H1 (cell line): ENCODE measurements at regions not wholly inside any gene's neighbourhood (a gene's known extent, or its start where the extent isn't known, plus 50 kb on each side); places are given as distances from the start of the nearest gene placed in this dataset.

Source experiments
- CBX5 ChIP-seq: fragments of 300-800, 300-1000 bp; sonication (generic); IDR thresholded peaks from 2 replicates; pipeline ENCODE4 v1.7.1; 2016; ENCODE audit warnings: antibody characterized with exemption, low read length, low read depth
- EZH2 ChIP-seq: fragments of 200-600 bp; sonication (generic); IDR thresholded peaks from 2 replicates; pipeline ENCODE4 v1.7.1; 2012; ENCODE audit warnings: low read depth, mild to moderate bottlenecking, moderate library complexity, low read length, inconsistent platforms; ENCODE audit not compliant: severe bottlenecking
- PHF8 ChIP-seq: fragments of 200-600 bp; sonication (generic); conservative IDR thresholded peaks from 2 replicates; pipeline ENCODE4 v1.7.1; 2012; ENCODE audit warnings: low read depth, mild to moderate bottlenecking, inconsistent platforms, low read length, moderate library complexity
- POLR2A ChIP-seq, 2 experiments: IDR thresholded peaks; 1 replicate in 1 of 2; 2 replicates in 1 of 2; pipeline ENCODE4 v1.6.1; 2011; ENCODE audit warnings: low read depth in 2 of 2, low read length in 2 of 2, mild to moderate bottlenecking in 2 of 2; ENCODE audit errors: control extremely low read depth in 1 of 2
- RAD21 ChIP-seq, 2 experiments: IDR thresholded peaks in 1 of 2; conservative IDR thresholded peaks in 1 of 2; 2 replicates each; pipeline ENCODE4 v1.6.1; 2011; ENCODE audit warnings: low read depth in 2 of 2, low read length in 2 of 2, improper control_type of control experiment in 1 of 2, inconsistent platforms in 1 of 2, mild to moderate bottlenecking in 1 of 2, moderate library complexity in 1 of 2
- SP1 ChIP-seq: IDR thresholded peaks from 2 replicates; pipeline ENCODE4 v1.6.1; 2011; ENCODE audit warnings: low read depth, low read length
- TEAD4 ChIP-seq: IDR thresholded peaks from 2 replicates; pipeline ENCODE4 v1.6.1; 2012; ENCODE audit warnings: low read depth, low read length, inconsistent platforms, mixed read lengths
- TF ChIP-seq, protein P1 (sequence below), 3 experiments: IDR thresholded peaks; 1 replicate in 2 of 3; 2 replicates in 1 of 3; pipeline versions ENCODE4 v1.5.1 to v1.6.1; 2011; ENCODE audit warnings: low read length in 3 of 3, mild to moderate bottlenecking in 3 of 3, inconsistent platforms in 2 of 3, low read depth in 1 of 3, moderate library complexity in 1 of 3; ENCODE audit not compliant: insufficient read depth in 1 of 3; ENCODE audit errors: control extremely low read depth in 1 of 3
- TF ChIP-seq, protein P2 (sequence below): IDR thresholded peaks from 2 replicates; pipeline ENCODE4 v1.6.1; 2012; ENCODE audit warnings: inconsistent platforms

DNA sequence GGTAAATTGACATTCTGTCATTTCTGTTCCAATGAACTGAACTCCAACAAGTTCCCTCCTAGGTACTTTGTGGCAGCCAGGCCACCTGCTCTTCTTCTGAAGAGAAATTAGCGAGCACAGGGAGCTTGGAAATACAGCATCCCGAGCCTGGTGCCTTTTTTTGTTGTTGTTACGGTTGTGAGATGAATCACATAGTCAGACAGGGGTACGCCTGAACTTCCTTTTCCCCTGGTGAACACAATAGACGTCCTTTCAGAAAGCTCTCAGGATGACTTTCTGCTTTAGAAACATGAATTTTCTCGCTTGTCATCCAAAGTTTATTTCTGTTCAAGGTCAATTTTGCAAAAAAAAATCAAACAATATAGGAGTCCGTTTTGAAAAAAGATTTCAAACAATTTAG is 53.9 kb upstream of the XYLT1 start:
- TF ChIP-seq CBX5 (no peak), EZH2 (no peak), PHF8 (no peak), TEAD4 (no peak), POLR2A (IDR thresholded peaks at IDR 0.05; ENCODE audit: control extremely low read depth in 1 of 2, low read depth in 2 of 2, low read length in 2 of 2) (no peak), SP1 (no peak), RAD21 (IDR thresholded peaks at IDR 0.05 in 1 of 2, conservative IDR thresholded peaks at IDR 0.05 in 1 of 2; ENCODE audit: low read depth in 2 of 2, low read length in 2 of 2) (no peak)
- TF ChIP-seq, protein P1, sequence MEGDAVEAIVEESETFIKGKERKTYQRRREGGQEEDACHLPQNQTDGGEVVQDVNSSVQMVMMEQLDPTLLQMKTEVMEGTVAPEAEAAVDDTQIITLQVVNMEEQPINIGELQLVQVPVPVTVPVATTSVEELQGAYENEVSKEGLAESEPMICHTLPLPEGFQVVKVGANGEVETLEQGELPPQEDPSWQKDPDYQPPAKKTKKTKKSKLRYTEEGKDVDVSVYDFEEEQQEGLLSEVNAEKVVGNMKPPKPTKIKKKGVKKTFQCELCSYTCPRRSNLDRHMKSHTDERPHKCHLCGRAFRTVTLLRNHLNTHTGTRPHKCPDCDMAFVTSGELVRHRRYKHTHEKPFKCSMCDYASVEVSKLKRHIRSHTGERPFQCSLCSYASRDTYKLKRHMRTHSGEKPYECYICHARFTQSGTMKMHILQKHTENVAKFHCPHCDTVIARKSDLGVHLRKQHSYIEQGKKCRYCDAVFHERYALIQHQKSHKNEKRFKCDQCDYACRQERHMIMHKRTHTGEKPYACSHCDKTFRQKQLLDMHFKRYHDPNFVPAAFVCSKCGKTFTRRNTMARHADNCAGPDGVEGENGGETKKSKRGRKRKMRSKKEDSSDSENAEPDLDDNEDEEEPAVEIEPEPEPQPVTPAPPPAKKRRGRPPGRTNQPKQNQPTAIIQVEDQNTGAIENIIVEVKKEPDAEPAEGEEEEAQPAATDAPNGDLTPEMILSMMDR (IDR thresholded peaks at IDR 0.05; ENCODE audit: control extremely low read depth in 1 of 3, insufficient read depth in 1 of 3, low read depth in 1 of 3, low read length in 3 of 3): no peak
- TF ChIP-seq, protein P2, sequence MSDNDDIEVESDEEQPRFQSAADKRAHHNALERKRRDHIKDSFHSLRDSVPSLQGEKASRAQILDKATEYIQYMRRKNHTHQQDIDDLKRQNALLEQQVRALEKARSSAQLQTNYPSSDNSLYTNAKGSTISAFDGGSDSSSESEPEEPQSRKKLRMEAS: no peak
